ENCODE measurements at regions not wholly inside any gene's neighbourhood (a gene's known extent, or its start where the extent isn't known, plus 50 kb on each side); places are given as distances from the start of the nearest gene placed in this dataset.

DNA sequence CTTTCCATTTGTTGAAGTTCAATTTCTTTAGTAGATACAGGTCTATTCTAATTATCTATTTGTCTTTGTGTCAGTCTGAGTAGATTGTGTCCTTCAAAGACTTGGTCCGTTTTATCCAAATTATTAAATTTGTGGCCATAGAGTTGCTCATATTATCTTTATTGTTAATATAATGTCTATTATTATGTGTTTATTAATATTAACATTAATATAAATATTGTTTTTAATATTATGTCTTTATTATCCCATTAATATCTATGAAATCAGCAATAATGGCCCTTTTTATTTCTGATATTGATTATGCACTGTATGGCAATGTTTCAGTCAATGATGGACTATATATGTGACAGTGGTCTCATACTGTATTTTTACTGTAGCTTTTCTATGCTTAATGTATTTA, 2067.3 kb upstream of the AGA start:
- DNase-seq: no peak

DNA sequence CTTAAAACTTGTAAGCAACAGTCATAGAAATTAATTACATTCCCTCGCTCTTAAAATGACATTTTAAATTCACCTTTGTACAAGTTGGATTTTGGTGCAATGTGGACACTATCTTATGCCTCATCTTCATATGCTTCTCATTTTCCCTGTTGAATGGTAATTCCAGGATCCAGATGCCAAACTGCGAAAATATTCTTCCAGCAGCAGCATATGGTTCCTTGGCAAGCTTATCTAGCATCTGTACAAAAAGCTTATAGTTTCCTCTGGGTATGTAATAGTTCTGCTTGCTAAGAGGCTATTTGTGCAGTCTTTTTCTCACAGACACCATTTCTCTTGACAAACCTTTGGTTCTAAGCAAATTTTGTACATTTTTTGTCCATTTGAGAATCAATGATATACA, 2079.7 kb upstream of the AGA start:
- no peak for DNase-seq

- no peak for DNase-seq
Measured at GRCh38 chr4:179530958-179531357, 2088.7 kb upstream of the AGA start.

GRCh38 chr4:179536694-179537093, 2094.5 kb upstream of the AGA start:
- no peak for DNase-seq

- DNase-seq: no peak
Measured at GRCh38 chr4:179539641-179540040, 2097.4 kb upstream of the AGA start.

DNA sequence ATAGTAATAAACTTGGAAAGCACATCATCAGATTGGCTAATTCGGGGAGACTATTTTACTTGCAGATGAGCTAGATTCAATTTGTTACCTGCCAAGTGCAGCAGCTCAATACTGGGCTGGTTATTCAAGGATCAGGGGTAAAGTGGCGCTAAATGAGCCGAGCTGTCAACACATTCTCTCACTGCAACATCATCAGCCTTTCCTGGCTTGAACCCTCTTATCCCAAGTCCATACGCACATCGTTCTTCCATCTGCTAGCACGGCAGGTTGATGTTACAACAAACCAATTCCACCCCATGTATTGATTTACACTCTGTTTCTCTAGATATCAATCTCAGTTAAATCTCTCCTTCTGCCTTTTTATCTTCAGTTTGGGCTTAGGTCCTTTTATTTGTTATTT, 2101.5 kb upstream of the AGA start:
- DNase-seq: no peak

DNA sequence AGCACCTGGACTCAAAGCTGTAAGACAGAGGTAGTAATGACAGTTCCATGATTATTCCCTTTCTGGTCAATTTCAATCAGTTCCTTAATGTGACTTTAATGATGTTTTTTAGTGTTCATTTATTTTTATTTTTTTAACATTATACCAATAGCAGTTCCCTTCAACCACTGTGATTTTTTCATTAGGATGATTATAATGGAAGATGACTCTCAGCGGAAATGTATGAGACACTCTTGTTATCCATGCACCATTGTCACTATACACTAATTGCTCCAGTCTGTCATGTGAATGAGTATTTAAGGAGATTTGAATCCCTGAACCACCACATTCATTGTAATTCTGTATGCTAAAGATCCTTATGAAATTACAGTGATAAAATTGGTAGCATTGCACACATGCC, 2102.3 kb upstream of the AGA start:
- no peak for DNase-seq

GRCh38 chr4:179552131-179552530, 2109.9 kb upstream of the AGA start:
- DNase-seq: no peak

DNA sequence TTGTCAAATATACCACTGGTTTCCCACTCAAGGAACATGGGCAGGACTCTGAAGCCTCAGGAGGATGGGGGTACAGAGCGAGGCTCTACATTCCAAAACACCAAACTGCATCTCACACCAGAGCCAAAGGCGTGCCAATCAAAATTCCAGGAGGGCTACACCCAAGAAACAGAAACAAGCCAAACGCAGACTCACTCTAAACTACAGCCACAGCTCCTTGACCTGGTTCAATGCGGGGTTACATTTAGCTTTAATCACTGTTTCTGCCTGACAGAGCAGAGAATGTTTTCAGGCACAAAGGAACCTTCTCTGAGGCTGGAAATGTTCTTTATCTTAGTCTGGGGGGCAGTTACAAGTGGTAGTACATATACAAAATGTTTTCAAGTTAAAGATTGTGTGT, 2121.5 kb upstream of the AGA start:
- DNase-seq: no peak

- DNase-seq: no peak
Measured at GRCh38 chr4:179569549-179569948, 2127.3 kb upstream of the AGA start.

DNA sequence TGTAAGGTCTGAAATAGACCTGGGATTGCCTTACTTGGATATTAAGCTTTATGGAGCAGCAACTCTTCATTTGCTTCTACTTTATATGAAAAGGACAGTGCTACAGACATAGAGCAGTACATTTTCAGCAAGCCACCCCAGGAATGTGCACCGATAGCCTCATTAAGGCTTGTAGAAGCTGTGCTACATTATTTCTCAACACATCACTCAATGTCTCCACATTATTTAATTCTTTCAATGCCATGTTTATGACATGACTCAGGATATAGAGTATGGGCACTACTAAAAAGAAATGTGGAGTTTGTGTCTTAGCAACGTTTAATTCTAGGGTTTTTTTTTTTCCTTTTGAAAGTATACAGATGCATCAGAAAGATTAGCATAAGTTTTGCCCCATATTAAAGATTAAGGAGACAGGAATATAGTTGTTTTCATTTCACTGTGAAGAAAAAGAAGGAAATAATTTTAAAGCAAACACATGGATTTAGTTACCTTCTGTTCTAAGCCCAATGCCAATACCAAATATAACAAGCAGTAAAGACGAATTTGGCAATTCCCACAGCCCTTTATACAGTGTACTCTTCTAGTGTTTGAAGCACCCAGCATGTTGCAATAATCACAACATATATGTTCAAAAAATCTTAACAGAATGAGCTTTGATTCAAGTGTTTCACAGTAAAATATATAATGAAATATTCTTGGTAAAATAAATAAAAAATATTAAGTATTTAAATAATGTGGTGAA, 2140.1 kb upstream of the AGA start:
- no peak for DNase-seq

DNA sequence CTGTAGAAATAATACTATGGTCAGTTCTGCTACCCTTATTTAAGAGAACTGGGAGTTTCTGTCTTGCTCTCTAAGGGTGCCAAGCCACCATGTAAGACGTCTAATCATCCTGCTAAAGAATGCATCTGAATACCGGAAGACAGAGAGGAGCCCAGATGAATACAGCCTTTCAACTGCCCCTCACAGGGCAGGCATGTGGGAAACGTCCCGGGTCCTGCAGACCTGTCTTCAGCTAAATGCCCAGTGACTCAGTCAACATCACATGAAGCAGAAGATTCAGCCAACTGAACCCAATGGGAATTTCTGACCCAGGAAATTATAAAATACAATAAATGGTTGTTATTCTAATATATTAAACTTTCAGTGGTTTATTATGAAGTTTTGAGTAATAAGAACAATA, 2141.0 kb upstream of the AGA start:
- DNase-seq: no peak

- no peak for DNase-seq
Measured at GRCh38 chr4:179584101-179584500, 2141.9 kb upstream of the AGA start.

DNA sequence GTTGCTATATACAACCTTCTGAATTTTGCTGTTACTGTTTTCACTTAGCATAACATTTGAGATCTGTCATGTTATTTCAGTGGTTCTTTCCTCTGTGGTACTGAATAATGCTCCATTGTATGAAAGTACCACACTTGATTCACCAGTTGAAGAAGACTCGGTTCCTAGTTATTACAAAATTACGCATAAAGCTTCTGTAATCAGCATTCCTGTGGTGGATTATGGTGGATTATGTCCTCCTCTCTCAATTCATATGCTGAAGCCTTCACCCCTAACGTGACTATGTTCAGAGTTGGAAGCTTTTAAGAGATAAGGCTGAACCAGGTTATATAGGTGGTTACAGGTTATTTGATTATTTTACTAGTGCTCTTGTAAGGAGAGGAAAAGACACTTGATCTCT, 2143.5 kb upstream of the AGA start:
- DNase-seq: no peak

DNA sequence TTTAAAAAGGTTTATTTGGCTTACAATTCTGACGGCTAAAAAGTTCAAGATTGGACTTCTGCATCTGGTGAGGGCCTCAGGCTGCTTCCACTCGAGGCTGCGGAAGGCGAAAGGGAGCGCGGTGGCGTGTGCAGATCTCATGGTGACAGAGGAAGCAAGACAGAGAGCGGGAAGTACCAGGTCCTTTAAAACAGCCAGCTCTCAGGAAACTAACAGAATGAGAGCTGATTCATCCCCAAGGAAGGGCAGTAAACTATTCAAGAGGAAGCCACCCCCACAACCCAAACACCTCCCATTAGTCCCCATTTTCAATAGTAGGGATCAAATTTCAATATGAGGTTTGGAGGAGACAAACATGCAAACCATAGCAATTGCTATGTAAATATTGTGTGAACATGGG, 2144.2 kb upstream of the AGA start:
- DNase-seq: no peak

DNA sequence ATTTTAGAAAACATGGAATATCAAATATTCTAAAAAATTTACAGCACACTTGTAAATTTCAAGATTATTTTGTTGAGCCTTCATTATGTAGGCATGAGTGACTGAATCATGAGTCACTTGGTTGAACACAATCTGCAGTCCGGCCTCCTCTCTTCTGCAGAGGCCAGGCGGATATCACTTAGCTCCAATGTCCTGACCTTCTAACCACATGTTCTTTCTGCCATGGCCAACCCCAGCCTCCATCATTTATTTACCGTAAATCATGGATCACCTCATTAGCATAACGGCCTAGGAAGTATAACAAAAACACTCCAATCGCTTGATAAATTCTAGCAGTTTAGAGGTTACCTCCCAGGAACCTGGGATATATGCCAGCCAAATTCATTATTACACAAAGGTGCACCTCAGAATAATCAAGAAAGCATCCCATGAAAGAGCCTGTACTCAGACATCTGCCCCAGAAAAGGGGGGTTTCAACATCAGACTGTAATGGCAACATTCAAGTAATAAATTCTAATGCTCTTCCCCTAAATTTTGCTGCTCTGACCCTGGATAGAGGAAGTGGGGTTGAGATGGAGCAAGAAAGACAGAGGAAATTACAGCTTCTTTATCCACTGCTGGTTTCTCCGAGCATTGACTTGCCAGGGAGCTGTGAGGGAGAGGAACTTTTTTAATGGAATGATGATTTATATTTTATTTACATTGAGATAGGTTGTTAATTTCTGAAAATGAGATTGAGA, 2153.6 kb upstream of the AGA start:
- DNase-seq: no peak

DNA sequence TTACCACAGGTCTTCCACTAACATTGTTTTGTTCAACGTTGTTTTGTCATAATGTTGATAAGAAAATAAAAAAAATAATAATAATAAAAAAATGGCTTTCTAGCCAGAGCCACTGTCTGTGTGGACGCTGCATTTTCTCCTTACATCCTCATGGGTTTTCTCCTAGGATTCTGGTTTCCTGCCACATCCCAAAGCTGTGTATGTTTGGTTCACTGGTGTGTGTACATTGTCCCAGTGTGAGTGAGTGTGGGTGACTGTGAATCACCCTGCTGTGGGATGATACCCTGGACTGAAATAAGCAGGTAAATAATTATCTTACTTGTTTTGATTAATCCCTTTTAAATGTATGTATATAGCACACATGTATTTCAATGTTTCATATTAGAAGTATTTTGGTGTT, 2154.4 kb upstream of the AGA start:
- no peak for DNase-seq

DNA sequence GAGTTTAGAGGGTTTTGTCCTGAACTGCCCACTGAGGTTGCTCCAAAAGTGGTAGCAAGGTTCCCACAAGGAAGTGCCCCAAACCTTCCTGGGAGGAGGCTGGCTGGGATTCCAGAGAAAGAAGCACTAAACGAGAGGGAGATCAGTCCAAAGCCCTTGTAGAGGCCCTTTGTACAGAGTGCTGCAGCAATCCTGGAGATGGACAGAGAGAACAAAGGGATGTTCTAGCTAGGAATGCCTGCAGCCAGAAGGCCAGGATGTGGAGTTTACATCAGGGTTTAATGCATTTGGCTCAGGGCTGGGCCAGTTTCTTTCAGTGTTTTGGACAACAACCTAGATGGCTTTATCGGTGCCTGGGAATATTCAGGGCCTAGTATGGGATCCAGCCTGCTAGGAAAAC, 2155.1 kb upstream of the AGA start:
- no peak for DNase-seq

DNA sequence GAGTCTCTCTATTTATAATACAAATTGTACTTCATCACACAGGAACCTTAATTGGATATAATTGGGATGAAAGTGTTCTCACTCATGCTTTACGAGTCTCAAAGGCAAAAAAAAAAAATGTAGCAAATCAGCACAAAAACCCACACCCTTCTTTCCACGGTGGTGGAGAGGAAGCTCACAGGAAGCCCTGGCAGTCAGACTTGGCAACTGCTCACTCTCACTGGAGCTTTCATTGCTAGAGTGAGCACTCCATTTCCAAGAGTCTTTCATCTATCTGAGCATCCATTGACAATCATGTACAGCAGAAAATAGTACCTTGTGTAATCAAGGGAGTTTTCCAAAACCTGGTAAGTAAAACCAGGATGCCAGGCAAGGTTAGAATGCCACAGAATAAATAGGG, 2159.4 kb upstream of the AGA start:
- DNase-seq: no peak

DNA sequence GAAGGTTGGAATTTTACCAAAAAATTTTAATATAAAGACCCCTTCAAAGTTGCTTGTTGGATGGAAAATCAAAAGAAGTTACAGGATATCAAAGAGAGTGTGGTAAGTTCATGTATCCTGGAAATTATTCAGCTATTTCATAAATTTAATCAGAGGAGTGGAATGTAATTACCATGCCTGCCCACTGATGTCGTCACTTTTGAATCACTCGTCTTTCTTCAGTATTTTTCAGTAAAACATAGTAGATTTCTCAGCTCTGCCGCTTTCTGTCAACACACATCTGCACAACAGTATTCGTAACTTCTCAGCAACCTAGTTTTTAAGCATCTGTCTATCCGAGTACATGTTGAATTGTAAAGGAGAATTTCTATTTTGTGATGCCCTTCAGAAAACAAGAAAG, 2163.0 kb upstream of the AGA start:
- DNase-seq: no peak

DNA sequence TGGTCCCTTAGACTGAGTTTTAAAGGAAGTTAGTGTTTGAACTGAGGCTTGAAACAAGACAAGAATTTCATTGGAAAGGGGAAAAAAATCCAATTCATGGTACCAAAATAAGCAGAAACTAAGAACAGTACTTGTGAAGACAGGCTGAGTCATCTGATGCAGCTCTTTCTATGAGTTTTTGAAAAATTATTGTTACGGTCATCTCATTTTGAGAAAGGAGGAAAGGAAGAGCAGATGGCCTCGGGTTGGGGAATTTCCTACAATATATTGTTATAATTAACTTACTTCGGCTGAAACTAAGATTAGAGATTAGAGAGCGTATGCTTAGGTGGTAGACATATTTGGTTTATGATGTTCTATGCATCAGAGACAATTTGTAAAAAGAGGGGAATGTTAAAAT, 2164.8 kb upstream of the AGA start:
- no peak for DNase-seq

GRCh38 chr4:179615704-179616103, 2173.5 kb upstream of the AGA start:
- no peak for DNase-seq

GRCh38 chr4:179618966-179619365, 2176.7 kb upstream of the AGA start:
- DNase-seq: no peak

DNA sequence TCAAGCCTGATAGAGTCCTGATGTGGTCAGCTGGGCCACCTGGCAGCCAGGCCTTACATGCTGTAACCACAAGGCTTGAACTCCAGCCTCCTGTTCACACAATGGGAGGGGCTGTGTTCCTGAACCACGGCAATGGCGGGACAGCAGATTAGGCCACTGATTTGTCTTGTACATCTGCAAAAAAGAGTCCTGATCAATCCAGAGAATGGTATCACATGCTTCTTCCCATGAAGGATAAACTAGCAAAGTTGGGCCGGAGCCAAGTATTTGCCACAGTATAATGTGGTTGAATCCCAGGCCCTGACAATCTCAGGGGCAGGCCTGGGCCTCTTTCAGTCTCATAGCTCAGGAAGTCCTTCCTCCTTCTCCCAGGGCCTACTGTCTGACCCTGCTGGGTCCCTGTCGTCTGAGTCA, 2182.5 kb upstream of the AGA start:
- DNase-seq: no peak

DNA sequence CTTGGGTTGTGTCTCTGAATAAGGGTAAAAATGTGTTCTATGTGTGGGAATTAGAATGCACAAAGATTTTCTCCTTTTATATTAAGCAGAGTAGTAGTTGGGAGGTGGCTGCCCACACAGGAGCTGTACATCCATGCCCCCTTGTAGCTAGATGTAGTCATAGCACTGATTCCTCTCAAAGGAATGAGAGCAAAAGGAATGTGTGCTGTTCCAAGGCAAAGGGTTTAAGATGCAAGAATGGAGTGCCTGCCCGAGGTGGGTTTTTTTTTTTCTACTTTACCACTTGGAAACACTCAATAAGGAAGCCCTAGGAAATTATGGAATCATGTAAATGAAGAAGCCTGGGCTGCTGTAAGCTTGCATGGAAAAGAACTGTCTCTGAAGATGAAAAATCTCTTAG, 2183.2 kb upstream of the AGA start:
- DNase-seq: no peak
